Suprapubic skin (tissue), 4 donors: ENCODE measurements at regions not wholly inside any gene's neighbourhood (a gene's known extent, or its start where the extent isn't known, plus 50 kb on each side); places are given as distances from the start of the nearest gene placed in this dataset.
A peak's percentile ranks its signal among the peaks of the same experiment; 100 is the strongest.

ENCODE experiments used
- DNase-seq, 2 donors: peaks; one replicate each; pipeline ENCODE4 v3.0.0-alpha.2; 2019; ENCODE audit warnings: low spot score in 2 of 2
- H3K27ac ChIP-seq: fragments of 200-600 bp; sonication (generic); one replicate; pipeline ENCODE4 v1.5.1; 2019
- H3K27me3 ChIP-seq: fragments of 200-600 bp; sonication (generic); one replicate; pipeline ENCODE4 v1.5.1; 2019
- H3K36me3 ChIP-seq: fragments of 200-600 bp; sonication (generic); one replicate; pipeline ENCODE4 v1.5.1; 2019
- H3K4me1 ChIP-seq: fragments of 200-600 bp; sonication (generic); one replicate; pipeline ENCODE4 v1.5.1; 2019
- H3K4me3 ChIP-seq: fragments of 200-600 bp; sonication (generic); one replicate; pipeline ENCODE4 v1.5.1; 2019; ENCODE audit warnings: mild to moderate bottlenecking
- H3K9me3 ChIP-seq: fragments of 200-600 bp; sonication (generic); one replicate; pipeline ENCODE4 v1.5.1; 2019
- EP300 ChIP-seq: sonication (generic); formaldehyde crosslinking; IDR thresholded peaks from one replicate; pipeline ENCODE4 v1.6.1; 2017; ENCODE audit warnings: antibody characterized with exemption
- POLR2A ChIP-seq, 2 donors: fragments of 450-650 bp; IDR thresholded peaks; one replicate each; pipeline ENCODE4 v1.6.1; 2017; ENCODE audit warnings: antibody characterized with exemption in 2 of 2, mild to moderate bottlenecking in 2 of 2, moderate library complexity in 2 of 2
- POLR2AphosphoS5 ChIP-seq, 3 donors: sonication (generic); formaldehyde crosslinking; IDR thresholded peaks; one replicate each; pipeline ENCODE4 v1.6.1; 2017; ENCODE audit warnings: antibody characterized with exemption in 3 of 3
- WGBS: methylation state at CpG from one replicate; pipeline ENCODE4 v1.1.5; 2018; 5-methylcytosine and 5-hydroxymethylcytosine counted together
- TF ChIP-seq, protein P1 (sequence below), 2 donors: fragments of 200-600 bp in 1 of 2; fragments of 450-650 bp in 1 of 2; sonication (generic) in 1 of 2; IDR thresholded peaks; one replicate each; pipeline ENCODE4 v1.5.1; 2016 to 2019; ENCODE audit warnings: antibody characterized with exemption in 2 of 2, mild to moderate bottlenecking in 1 of 2, moderate library complexity in 1 of 2

DNA sequence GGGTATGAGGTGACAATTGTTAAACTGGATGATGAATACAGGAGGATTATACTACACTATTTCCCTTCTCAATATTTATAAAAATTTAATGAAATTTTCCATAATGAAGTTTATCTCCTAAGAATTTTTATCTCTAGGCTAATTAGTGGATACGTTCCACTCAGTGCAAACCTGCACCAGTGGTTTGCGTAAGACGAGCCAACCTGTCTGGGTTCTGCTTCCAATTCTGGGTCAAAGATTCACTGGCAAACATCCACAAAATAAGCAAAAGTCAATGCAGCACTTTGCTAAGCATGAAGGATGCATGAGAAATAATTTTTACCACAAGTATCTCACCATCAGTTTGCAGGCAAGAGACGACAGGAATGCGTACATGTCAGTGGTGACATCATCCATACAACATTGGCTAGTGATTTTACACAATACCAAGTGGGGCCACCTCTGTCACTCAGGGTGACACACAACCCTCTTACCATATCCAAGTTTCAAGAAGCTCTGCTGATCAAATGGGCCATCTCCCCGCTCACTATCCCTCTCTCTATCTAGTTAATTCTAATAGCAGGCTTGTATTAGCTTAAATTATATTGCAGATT lies 51.7 kb downstream of the FAM50B start:
- Histone ChIP-seq H3K4me3 (no peak overlapping the region), H3K27me3 (no peaks in the 10 kb centered on the region), H3K36me3 (no peaks in the 10 kb centered on the region), H3K27ac (no peak overlapping the region), H3K4me1 (peaks cover 9% of the 10 kb centered on the region), H3K9me3 (no peaks in the 10 kb centered on the region)
- peak in 1 of 2 donors; percentile 37 for DNase-seq
- TF ChIP-seq, protein P1, sequence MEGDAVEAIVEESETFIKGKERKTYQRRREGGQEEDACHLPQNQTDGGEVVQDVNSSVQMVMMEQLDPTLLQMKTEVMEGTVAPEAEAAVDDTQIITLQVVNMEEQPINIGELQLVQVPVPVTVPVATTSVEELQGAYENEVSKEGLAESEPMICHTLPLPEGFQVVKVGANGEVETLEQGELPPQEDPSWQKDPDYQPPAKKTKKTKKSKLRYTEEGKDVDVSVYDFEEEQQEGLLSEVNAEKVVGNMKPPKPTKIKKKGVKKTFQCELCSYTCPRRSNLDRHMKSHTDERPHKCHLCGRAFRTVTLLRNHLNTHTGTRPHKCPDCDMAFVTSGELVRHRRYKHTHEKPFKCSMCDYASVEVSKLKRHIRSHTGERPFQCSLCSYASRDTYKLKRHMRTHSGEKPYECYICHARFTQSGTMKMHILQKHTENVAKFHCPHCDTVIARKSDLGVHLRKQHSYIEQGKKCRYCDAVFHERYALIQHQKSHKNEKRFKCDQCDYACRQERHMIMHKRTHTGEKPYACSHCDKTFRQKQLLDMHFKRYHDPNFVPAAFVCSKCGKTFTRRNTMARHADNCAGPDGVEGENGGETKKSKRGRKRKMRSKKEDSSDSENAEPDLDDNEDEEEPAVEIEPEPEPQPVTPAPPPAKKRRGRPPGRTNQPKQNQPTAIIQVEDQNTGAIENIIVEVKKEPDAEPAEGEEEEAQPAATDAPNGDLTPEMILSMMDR (IDR thresholded peaks at IDR 0.05), result no peak
- TF ChIP-seq POLR2A (IDR thresholded peaks at IDR 0.05), result no peak
- TF ChIP-seq EP300, result no peak
- no peak for TF ChIP-seq POLR2AphosphoS5 (IDR thresholded peaks at IDR 0.05)
- 68% methylated on average over 6 of the region's 6 CpGs for WGBS

DNA sequence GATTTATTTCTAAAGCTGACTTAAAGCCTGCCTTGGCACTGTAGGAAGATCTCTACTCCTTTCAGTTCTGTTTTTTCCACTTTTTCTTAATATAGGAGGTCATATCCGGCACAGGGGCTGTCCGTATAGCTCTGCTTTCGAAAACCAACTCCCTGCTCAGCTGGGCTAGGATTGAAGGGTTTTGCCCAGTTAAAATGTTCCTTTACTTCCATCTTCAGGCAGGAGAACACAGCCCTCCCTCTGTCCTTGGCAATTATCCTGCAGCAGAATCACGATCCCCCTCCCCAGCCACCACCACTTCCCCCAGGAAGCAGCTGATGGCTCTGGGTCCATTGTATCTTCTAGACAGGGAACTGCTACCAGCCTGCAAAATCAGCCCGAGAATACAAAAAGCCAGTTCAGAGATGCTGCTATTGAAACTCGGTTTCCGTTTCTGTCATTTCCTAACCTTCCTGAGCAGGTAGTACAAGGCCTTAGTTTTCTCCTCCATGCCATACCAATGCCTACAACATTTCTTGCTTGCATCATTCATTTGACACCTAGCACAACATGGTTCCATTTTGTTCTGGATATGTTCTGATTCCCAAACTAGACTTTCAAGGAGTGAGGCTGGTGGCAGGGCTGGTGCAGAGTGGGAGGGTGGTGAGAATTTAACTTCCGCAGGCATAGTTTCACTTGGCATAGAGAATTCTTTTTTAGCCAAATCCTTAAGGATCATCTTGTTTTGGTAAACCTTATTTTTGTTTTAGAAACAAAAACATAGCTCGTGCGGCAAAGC lies 53.9 kb downstream of the FAM50B start:
- Histone ChIP-seq H3K4me3 (no peak overlapping the region), H3K27ac (no peak overlapping the region), H3K36me3 (no peaks in the 10 kb centered on the region), H3K4me1 (peaks cover 9% of the 10 kb centered on the region), H3K27me3 (no peaks in the 10 kb centered on the region), H3K9me3 (no peaks in the 10 kb centered on the region)
- peak in 1 of 2 donors; percentile 53 for DNase-seq
- TF ChIP-seq POLR2A (IDR thresholded peaks at IDR 0.05), result no peak
- WGBS, result 76% methylated on average over 10 of the region's 10 CpGs

DNA sequence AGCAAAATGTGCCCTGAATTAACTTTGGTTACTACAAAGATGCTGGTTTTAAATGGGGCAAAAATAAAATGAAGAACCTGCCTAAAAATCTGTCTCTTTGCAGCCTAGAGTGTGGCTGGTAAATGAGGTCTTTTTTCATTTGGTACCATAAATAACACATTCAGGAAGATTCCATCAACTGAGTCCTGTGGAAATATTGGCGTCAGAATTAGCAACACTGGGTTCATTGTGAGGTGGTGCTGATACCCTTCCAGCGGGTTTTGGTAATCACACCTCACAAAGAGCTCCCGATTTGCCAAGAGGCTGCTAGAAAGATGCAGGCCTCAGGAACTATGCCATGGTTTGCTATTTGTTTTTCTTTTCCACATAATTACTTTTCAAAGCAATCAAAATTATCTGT lies 55.3 kb downstream of the FAM50B start:
- H3K4me1 ChIP-seq, result peaks cover 7% of the 10 kb centered on the region
- no peaks in the 10 kb centered on the region for H3K27me3 ChIP-seq
- H3K4me3 ChIP-seq, result no peak overlapping the region
- no peaks in the 10 kb centered on the region for H3K36me3 ChIP-seq
- no peaks in the 10 kb centered on the region for H3K9me3 ChIP-seq
- DNase-seq, result peak in 1 of 2 donors; percentile 11
- TF ChIP-seq EP300, result no peak
- no peak for TF ChIP-seq POLR2A (IDR thresholded peaks at IDR 0.05)
- TF ChIP-seq, protein P1 (IDR thresholded peaks at IDR 0.05), result no peak
- no peak for TF ChIP-seq POLR2AphosphoS5 (IDR thresholded peaks at IDR 0.05)
- H3K27ac ChIP-seq, result no peak overlapping the region
- 79% methylated on average over 3 of the region's 3 CpGs for WGBS

DNA sequence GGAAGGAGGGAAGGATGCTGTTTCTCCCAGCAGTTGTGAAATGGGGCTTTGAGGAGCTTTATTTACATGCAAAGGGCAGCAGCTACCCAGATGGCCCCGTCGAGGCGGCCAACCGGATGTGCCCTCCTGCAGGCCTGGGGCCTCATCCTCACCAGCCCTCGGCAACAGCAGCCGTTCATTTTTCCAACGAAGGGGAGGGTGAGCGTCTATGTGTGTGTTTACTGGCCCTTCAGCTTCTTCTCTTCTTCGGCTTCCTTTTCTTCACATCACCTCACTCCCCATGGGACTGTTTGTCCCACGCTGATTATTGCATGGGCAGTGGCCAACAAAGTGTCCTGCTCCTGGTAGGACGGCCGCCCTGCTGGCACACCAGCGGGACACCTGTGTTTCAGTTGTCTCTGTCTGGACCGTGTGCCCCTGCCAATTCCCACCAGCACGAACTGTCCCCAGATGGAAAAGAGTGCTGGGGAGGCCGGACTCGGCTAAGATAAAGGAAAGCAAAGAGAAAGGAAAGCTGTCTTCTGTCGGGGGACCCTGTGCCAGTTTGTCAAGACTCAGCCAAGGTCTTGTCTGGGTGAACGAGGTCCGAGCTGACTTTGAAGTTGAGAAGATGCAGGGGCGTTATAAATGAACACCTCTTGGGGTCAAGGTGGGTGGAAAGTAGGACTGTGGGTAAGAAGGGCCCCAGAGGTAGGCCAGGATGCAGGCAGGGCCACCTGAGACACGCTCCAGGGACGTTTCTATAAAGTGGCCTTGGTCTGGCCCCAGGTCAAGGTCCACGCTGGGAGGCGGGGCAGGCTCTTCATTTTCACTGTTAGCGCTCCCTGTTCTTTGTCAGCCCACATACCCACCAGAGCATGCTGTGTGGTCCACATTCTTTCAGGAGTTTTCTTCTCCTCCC lies 57.0 kb downstream of the FAM50B start:
- no peaks in the 10 kb centered on the region for H3K27me3 ChIP-seq
- peak in 1 of 2 donors; percentile 67 for DNase-seq
- H3K9me3 ChIP-seq, result no peaks in the 10 kb centered on the region
- no peak overlapping the region for H3K27ac ChIP-seq
- TF ChIP-seq, protein P1 (IDR thresholded peaks at IDR 0.05), result no peak
- TF ChIP-seq POLR2A (IDR thresholded peaks at IDR 0.05) (no peak), EP300 (no peak), POLR2AphosphoS5 (IDR thresholded peaks at IDR 0.05) (no peak)
- 74% methylated on average over 25 of the region's 26 CpGs for WGBS
- peaks cover 7% of the 10 kb centered on the region for H3K4me1 ChIP-seq
- H3K36me3 ChIP-seq, result no peaks in the 10 kb centered on the region
- no peak overlapping the region for H3K4me3 ChIP-seq

DNA sequence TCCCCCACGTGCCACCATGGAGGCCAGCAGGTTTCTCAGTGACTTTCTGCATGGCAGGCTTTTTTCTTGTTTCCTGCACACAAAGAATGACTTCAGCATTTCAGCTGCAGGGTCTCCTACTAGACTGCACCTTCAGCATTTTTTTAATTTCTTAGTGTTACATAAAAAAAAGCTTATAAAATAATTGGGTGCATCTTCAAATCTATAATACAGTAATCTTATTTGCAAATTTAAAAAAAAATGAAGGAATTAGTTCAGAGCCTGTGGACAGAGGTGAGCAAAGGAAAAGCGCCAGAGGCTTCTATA lies 57.6 kb downstream of the FAM50B start:
- no peaks in the 10 kb centered on the region for H3K27me3 ChIP-seq
- TF ChIP-seq POLR2AphosphoS5 (IDR thresholded peaks at IDR 0.05) (no peak), EP300 (no peak), POLR2A (IDR thresholded peaks at IDR 0.05) (no peak)
- TF ChIP-seq, protein P1 (IDR thresholded peaks at IDR 0.05), result no peak
- no peak overlapping the region for H3K4me3 ChIP-seq
- H3K9me3 ChIP-seq, result no peaks in the 10 kb centered on the region
- H3K36me3 ChIP-seq, result no peaks in the 10 kb centered on the region
- H3K4me1 ChIP-seq, result peaks cover 13% of the 10 kb centered on the region
- 78% methylated on average over 2 of the region's 2 CpGs for WGBS
- no peak overlapping the region for H3K27ac ChIP-seq
- no peak for DNase-seq
